HG03457 (cell line): ENCODE measurements at regions not wholly inside any gene's neighbourhood (a gene's known extent, or its start where the extent isn't known, plus 50 kb on each side); places are given as distances from the start of the nearest gene placed in this dataset.

Experiments used
- ATAC-seq: cut with Tn5 transposase; IDR thresholded peaks from one replicate; pipeline ENCODE4 v1.9.1; 2021; ENCODE audit warnings: moderate number of reproducible peaks; ENCODE audit not compliant: unreplicated experiment

GRCh38 chr2:166568409-166568808, 74.4 kb upstream of the SCN7A start:
- no peak for ATAC-seq

GRCh38 chr2:166565501-166565900, 71.5 kb upstream of the SCN7A start:
- ATAC-seq: no peak

GRCh38 chr2:166563894-166564293, 69.8 kb upstream of the SCN7A start:
- no peak for ATAC-seq

- ATAC-seq: no peak
These were observed 66.0 kb upstream of the SCN7A start for GRCh38 chr2:166560022-166560421.

GRCh38 chr2:166550923-166551322, 56.9 kb upstream of the SCN7A start:
- ATAC-seq: no peak

GRCh38 chr2:166545473-166545872, 51.4 kb upstream of the SCN7A start:
- no peak for ATAC-seq
